ENCODE measurements at regions not wholly inside any gene's neighbourhood (a gene's known extent, or its start where the extent isn't known, plus 50 kb on each side); places are given as distances from the start of the nearest gene placed in this dataset.

DNA sequence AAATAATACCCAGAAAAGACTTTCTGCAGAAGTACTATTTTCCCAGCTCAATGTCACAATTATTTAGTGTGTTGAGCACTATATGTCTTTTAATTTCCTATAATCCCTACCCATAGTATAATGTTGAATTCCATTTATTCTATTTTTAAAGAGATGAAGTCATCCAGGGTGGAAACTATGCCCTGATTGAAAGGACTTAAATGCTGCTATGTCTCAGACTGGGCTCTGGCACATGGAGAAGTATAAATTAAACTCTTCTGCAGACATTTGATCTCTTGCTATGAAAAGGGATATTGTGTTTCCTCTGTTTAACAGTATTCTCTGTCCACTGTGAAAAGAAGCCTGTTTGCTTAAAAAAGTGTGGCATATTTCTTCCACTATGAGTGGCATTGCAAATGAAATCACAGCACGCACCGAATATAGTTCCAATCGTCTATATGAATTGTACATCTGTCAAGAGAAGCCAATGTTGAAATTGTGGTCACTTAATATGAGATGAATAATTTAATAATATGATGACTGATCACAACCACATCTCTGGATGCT lies 192.3 kb downstream of the BCAT1 start:
- Histone ChIP-seq H3K9me1 (replicated peaks; ENCODE audit: control insufficient read depth, extremely low read depth, insufficient read depth, low read length) (no peaks in the 10 kb centered on the region), H4K20me1 (replicated peaks; ENCODE audit: control insufficient read depth, extremely low read depth, insufficient read depth, low read length) (no peaks in the 10 kb centered on the region), H3K4me2 (ENCODE audit: insufficient read depth, low read length) (no peak overlapping the region), H3K36me3 (ENCODE audit: control insufficient read depth in 2 of 2, extremely low read depth in 1 of 2, insufficient read depth in 2 of 2, low read length in 2 of 2) (no peaks in the 10 kb centered on the region), H3K27ac (ENCODE audit: insufficient read depth, low read depth, low read length) (no peak overlapping the region), H3K79me2 (ENCODE audit: control insufficient read depth, insufficient read depth, low read length) (no peaks in the 10 kb centered on the region), H3K9me3 (replicated peaks; ENCODE audit: control insufficient read depth, insufficient read depth, low read length) (no peaks in the 10 kb centered on the region), H3K4me3 (replicated peaks in 1 of 3; ENCODE audit: insufficient read depth in 1 of 3, low read depth in 1 of 3, low read length in 3 of 3) (no peak overlapping the region), H2AFZ (ENCODE audit: low read depth, low read length) (no peak overlapping the region), H3K4me1 (ENCODE audit: control insufficient read depth, extremely low read depth, insufficient read depth, low read length) (no peaks in the 10 kb centered on the region), H3K9ac (replicated peaks; ENCODE audit: extremely low read depth, insufficient read depth, low read length) (no peak overlapping the region), H3K27me3 (ENCODE audit: control insufficient read depth in 2 of 2, insufficient read depth in 2 of 2, low read length in 2 of 2) (peaks cover 3 to 9% of the 10 kb centered on the region in 2 experiments)
- BruUV-seq (replicated peaks), result no TSS peak
- no peak for DNase-seq (ENCODE audit: low read depth, low spot score)
- intact Hi-C loops (cut with micrococcal nuclease), result no loop called here
- dilution Hi-C loops (cut with MboI; ENCODE audit: extremely low pct_ligation_motif_present, low sequenced_read_pairs), result no loop called here
- ChIA-PET CTCF (interaction anchor here (1.0 kb wide), 1 partner anchor 39 kb away, joined by 3 read pairs; no protein-coding TSS in a partner anchor), POLR2A (no interaction called here)
- no peak for TF ChIP-seq EZH2 (IDR thresholded peaks at IDR 0.05; ENCODE audit: borderline replicate concordance, low read depth, low read length, severe bottlenecking)
- TF ChIP-seq JUN (IDR thresholded peaks at IDR 0.05; ENCODE audit: borderline replicate concordance, insufficient read depth, insufficient read length, low read depth), result no peak
- FAIRE-seq, result no peak

DNA sequence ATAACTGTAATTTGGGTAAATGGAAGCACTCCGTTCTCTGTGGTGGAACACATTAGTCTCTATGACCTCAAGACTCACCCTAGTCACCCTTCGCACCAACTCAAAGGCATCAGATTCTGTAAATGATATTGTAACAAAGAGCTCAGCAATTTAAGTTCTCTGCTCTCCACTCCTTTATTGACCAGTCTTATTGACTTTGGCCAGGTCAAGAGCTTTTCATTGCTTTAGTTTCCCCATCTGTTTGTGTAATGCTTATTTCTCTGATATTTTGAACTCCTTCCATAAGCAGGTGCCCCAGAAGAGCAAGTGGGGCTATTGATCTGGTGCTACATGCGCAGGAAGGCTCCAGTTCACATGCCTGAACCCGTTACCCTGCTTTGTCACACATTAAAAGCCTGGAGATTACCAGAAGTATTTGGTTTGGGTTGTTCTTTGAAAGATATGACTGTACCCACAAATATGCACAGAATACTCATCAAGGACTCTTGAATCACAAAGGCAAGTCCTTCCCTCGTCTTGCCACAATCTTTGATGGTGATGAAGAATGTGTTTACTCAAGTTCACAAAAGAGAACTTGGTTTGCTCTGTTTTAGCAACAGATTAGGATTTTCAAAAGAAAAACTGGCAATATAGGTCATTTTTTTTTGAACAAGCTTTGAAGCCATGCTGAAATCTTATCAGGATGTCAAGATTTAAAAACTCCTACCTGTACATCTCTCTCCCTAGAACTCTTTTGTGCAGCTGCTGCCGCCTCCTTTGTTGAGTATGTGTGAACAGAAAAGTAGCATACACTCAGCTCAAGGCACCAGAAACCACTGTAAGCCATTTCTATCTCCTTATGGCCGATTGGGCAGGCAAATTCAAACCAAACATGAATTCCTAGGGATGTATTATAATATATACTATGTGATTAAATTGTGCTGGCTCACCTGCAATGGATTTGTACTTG lies 193.9 kb downstream of the BCAT1 start:
- no peaks in the 10 kb centered on the region for H3K9me3 ChIP-seq (replicated peaks; ENCODE audit: control insufficient read depth, insufficient read depth, low read length)
- intact Hi-C loops (cut with micrococcal nuclease) (no loop called here), dilution Hi-C loops (cut with MboI; ENCODE audit: extremely low pct_ligation_motif_present, low sequenced_read_pairs) (no loop called here)
- ChIA-PET POLR2A (no interaction called here), CTCF (no interaction called here)
- H4K20me1 ChIP-seq (replicated peaks; ENCODE audit: control insufficient read depth, extremely low read depth, insufficient read depth, low read length), result no peaks in the 10 kb centered on the region
- no peaks in the 10 kb centered on the region for H3K36me3 ChIP-seq (ENCODE audit: control insufficient read depth in 2 of 2, extremely low read depth in 1 of 2, insufficient read depth in 2 of 2, low read length in 2 of 2)
- H3K4me2 ChIP-seq (ENCODE audit: insufficient read depth, low read length), result no peak overlapping the region
- TF ChIP-seq POLR2A (IDR thresholded peaks at IDR 0.05; ENCODE audit: low read depth, low read length), result no peak
- no peak for TF ChIP-seq FOS (IDR thresholded peaks at IDR 0.05; ENCODE audit: borderline replicate concordance, insufficient read depth, low read length)
- no peak for TF ChIP-seq CTCF (IDR thresholded peaks at IDR 0.05; ENCODE audit: extremely low read depth in 1 of 2, insufficient read depth in 1 of 2, low read depth in 1 of 2, low read length in 2 of 2)
- no peak for TF ChIP-seq MYC (IDR thresholded peaks at IDR 0.05; ENCODE audit: low read depth, low read length)
- no peak for TF ChIP-seq EZH2 (IDR thresholded peaks at IDR 0.05; ENCODE audit: borderline replicate concordance, low read depth, low read length, severe bottlenecking)
- no peak for TF ChIP-seq MAX (IDR thresholded peaks at IDR 0.05; ENCODE audit: insufficient read depth, insufficient read length)
- no peak for TF ChIP-seq JUN (IDR thresholded peaks at IDR 0.05; ENCODE audit: borderline replicate concordance, insufficient read depth, insufficient read length, low read depth)
- no peak for TF ChIP-seq POLR2AphosphoS5 (IDR thresholded peaks at IDR 0.05; ENCODE audit: insufficient read depth, low read depth, low read length)
- no peak for TF ChIP-seq GATA2 (IDR thresholded peaks at IDR 0.05; ENCODE audit: insufficient read depth, insufficient read length, low read depth, low read length)
- FAIRE-seq (no peak), DNase-seq (ENCODE audit: low read depth, low spot score) (no peak)
- no peaks in the 10 kb centered on the region for H3K4me1 ChIP-seq (ENCODE audit: control insufficient read depth, extremely low read depth, insufficient read depth, low read length)
- H3K79me2 ChIP-seq (ENCODE audit: control insufficient read depth, insufficient read depth, low read length), result no peaks in the 10 kb centered on the region
- BruUV-seq (replicated peaks), result no TSS peak
- no peak overlapping the region for H3K27ac ChIP-seq (ENCODE audit: insufficient read depth, low read depth, low read length)
- H3K9me1 ChIP-seq (replicated peaks; ENCODE audit: control insufficient read depth, extremely low read depth, insufficient read depth, low read length), result no peaks in the 10 kb centered on the region
- H3K27me3 ChIP-seq (ENCODE audit: control insufficient read depth in 2 of 2, insufficient read depth in 2 of 2, low read length in 2 of 2), result peaks cover 3 to 10% of the 10 kb centered on the region in 2 experiments
- H3K4me3 ChIP-seq (replicated peaks in 1 of 3; ENCODE audit: insufficient read depth in 1 of 3, low read depth in 1 of 3, low read length in 3 of 3), result no peak overlapping the region
- H2AFZ ChIP-seq (ENCODE audit: low read depth, low read length), result no peak overlapping the region
- no peak overlapping the region for H3K9ac ChIP-seq (replicated peaks; ENCODE audit: extremely low read depth, insufficient read depth, low read length)
